ENCODE measurements at regions not wholly inside any gene's neighbourhood (a gene's known extent, or its start where the extent isn't known, plus 50 kb on each side); places are given as distances from the start of the nearest gene placed in this dataset.

DNA sequence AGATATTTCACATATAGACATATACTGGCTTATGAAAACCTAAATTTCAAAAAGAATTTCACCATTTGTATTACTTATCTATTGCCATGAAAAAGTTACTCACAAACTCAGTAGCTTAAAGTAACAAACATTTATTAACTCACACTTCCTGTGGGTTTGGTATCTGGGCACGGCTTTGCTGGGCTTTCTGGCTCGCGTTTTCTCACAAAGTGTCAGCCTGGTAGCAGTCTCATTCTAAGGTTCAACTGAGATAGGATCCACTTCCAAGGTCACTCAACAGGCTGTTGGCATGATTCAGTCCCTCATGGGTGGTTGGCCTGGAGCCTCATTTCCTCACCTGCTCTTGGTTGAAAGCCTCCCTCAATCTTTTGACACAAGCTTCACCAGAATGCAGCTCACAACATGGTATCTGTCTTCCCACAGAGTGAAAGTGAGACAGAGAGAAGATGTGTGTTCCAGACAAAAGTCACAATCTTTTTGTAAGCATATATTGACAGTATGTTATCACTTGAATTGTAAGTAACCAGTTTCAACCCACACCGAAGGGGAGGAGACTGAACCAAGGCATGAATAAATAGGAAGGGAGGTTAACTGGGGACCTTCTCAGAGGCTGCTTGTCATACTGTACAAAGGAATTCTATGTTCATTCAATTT, 1065.8 kb upstream of the SPRY2 start:
- POLR2A ChIA-PET, result no interaction called here
- H3K4me3 ChIP-seq (ENCODE audit: low read depth, low read length), result no peak overlapping the region
- TF ChIP-seq, protein P1, sequence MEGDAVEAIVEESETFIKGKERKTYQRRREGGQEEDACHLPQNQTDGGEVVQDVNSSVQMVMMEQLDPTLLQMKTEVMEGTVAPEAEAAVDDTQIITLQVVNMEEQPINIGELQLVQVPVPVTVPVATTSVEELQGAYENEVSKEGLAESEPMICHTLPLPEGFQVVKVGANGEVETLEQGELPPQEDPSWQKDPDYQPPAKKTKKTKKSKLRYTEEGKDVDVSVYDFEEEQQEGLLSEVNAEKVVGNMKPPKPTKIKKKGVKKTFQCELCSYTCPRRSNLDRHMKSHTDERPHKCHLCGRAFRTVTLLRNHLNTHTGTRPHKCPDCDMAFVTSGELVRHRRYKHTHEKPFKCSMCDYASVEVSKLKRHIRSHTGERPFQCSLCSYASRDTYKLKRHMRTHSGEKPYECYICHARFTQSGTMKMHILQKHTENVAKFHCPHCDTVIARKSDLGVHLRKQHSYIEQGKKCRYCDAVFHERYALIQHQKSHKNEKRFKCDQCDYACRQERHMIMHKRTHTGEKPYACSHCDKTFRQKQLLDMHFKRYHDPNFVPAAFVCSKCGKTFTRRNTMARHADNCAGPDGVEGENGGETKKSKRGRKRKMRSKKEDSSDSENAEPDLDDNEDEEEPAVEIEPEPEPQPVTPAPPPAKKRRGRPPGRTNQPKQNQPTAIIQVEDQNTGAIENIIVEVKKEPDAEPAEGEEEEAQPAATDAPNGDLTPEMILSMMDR (IDR thresholded peaks at IDR 0.05; ENCODE audit: insufficient read depth, low read length, missing control alignments), result no peak

DNA sequence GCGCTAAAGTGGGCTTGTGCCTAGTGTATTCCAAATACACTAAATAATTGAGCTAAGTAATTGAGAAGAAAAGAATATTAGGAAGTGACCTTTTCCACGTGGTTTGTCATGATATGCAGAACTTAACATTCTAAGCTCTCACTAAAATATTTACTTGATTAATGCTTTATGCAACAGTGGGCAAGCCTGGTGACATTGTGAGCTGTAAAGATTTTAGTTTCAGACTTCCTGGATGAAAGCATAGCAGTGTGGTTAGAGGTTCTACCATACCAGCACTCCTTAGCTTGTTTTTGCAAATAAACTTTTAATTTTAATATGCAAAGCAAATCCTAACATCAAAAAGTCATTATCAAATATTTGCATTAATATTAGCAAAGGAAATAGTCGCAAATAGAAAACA, 1065.1 kb upstream of the SPRY2 start:
- CTCF ChIA-PET, result no interaction called here
- DNase-seq (ENCODE audit: low read depth, low spot score), result no peak
- POLR2A ChIA-PET, result no interaction called here
- TF ChIP-seq, protein P1 (IDR thresholded peaks at IDR 0.05; ENCODE audit: insufficient read depth, low read length, missing control alignments), result no peak
- no peak overlapping the region for H3K4me3 ChIP-seq (ENCODE audit: low read depth, low read length)

More for the DNA sequence above, 1065.8 kb upstream of the SPRY2 start:
- CTCF ChIA-PET, result no interaction called here
- no peak for DNase-seq (ENCODE audit: low read depth, low spot score)

DNA sequence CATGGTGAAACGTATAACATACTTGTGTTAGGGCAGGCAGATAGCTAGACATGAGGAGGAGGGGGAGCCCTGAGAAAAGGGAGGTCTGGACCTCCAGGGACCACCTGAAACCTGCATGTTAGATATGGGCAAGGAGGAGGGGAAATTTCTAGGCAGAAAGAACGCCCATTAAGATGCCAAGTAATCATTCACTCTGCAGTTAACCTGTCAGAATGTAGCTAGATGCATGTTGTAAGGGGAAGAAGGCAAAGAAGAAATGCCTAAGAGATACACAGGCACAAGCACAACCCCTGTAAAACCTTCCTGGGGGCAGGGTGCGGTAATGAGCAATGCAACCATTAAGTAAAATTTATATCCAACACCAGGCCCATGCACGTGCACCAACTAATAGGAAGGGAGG, 1055.3 kb upstream of the SPRY2 start:
- CTCF ChIA-PET, result no interaction called here
- POLR2A ChIA-PET, result no interaction called here

DNA sequence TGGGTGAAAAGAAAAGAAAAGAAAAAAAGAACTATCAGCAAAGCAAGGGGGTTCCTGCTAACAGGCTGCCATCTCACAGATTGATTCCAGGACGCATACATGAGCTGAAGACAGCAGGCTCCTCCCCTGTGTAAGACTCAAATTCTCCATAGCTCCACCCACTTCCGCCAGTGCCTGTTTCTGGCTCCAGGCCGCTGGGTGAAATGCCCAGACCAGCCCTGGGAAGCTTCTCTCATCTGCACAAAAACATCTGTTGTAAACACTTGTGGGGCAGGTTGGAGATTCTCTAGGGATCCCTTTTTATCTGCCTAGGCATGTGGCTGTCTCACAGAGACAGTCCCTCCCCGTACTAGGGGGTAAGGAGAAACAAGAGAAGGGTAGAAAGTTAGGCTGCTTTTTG, 1054.4 kb upstream of the SPRY2 start:
- ChIA-PET CTCF (no interaction called here), POLR2A (no interaction called here)
- TF ChIP-seq, protein P1 (IDR thresholded peaks at IDR 0.05; ENCODE audit: insufficient read depth, low read length, missing control alignments), result no peak
- H3K4me3 ChIP-seq (ENCODE audit: low read depth, low read length), result no peak overlapping the region
- no peak for DNase-seq (ENCODE audit: low read depth, low spot score)

More for the DNA sequence above, 1055.3 kb upstream of the SPRY2 start:
- TF ChIP-seq, protein P1 (IDR thresholded peaks at IDR 0.05; ENCODE audit: insufficient read depth, low read length, missing control alignments), result no peak
- no peak overlapping the region for H3K4me3 ChIP-seq (ENCODE audit: low read depth, low read length)
- no peak for DNase-seq (ENCODE audit: low read depth, low spot score)

DNA sequence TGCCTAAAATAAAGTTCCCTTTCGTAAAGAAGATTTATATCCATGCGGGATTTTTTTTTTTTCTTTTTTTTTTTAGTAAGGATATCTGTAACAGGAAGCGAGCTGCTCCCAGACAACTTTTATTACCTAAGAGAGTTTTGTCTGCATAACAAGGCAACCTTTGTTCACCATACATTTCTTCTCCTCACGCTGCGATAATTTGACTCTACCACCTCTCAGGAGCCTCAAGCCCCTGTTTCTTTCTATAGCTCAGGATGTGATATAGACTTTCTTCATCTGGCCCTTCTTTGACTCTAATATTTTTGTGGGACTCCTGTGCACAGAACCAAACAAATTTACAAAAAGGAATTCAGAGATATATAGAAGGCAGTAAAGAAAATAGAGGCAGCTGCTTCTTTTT, 1053.7 kb upstream of the SPRY2 start:
- DNase-seq (ENCODE audit: low read depth, low spot score), result no peak
- no peak overlapping the region for H3K4me3 ChIP-seq (ENCODE audit: low read depth, low read length)
- TF ChIP-seq, protein P1 (IDR thresholded peaks at IDR 0.05; ENCODE audit: insufficient read depth, low read length, missing control alignments), result no peak
- CTCF ChIA-PET, result no interaction called here
- POLR2A ChIA-PET, result interaction anchor here (0.6 kb wide), 1 partner anchor 1672 kb away, joined by 3 read pairs; no protein-coding TSS in a partner anchor

DNA sequence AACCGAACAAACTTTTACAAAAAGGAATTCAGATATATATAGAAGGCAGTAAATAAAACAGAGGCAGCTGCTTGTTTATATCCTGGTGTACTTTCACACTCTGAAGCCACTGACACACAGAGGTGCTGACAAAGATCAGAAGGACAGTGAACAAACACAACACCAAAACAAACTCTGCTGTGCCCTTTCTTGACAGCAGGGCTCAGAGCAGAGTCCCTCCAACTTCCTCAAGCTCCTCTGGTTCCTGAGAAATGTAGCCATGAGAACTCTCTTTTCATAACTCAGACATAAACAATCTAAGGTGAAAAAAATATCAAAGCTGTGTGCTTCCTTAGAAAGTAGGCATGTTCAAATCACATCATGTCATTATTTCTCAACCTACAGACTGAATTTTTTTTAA, 1052.8 kb upstream of the SPRY2 start:
- TF ChIP-seq, protein P1 (IDR thresholded peaks at IDR 0.05; ENCODE audit: insufficient read depth, low read length, missing control alignments), result no peak
- no peak for DNase-seq (ENCODE audit: low read depth, low spot score)

More for the DNA sequence above, 1052.8 kb upstream of the SPRY2 start:
- H3K4me3 ChIP-seq (ENCODE audit: low read depth, low read length), result no peak overlapping the region
- CTCF ChIA-PET, result no interaction called here
- POLR2A ChIA-PET, result no interaction called here
